Fibroblast of lung (primary cell): ENCODE measurements at regions not wholly inside any gene's neighbourhood (a gene's known extent, or its start where the extent isn't known, plus 50 kb on each side); places are given as distances from the start of the nearest gene placed in this dataset.

Experiments used
- EZH2 ChIP-seq: IDR thresholded peaks from 2 replicates; pipeline ENCODE4 v1.5.1; 2012; ENCODE audit warnings: low read length, control low read depth, mild to moderate bottlenecking; ENCODE audit errors: missing control alignments
- TF ChIP-seq, protein P1 (sequence below), 2 donors: IDR thresholded peaks in 1 of 2; conservative IDR thresholded peaks in 1 of 2; 1 replicate in 1 of 2; 2 replicates in 1 of 2; pipeline ENCODE4 v1.5.1; 2011 to 2012; ENCODE audit warnings: low read length in 2 of 2, control low read depth in 1 of 2, inconsistent platforms in 1 of 2, low read depth in 1 of 2, mild to moderate bottlenecking in 1 of 2

- TF ChIP-seq, protein P1, sequence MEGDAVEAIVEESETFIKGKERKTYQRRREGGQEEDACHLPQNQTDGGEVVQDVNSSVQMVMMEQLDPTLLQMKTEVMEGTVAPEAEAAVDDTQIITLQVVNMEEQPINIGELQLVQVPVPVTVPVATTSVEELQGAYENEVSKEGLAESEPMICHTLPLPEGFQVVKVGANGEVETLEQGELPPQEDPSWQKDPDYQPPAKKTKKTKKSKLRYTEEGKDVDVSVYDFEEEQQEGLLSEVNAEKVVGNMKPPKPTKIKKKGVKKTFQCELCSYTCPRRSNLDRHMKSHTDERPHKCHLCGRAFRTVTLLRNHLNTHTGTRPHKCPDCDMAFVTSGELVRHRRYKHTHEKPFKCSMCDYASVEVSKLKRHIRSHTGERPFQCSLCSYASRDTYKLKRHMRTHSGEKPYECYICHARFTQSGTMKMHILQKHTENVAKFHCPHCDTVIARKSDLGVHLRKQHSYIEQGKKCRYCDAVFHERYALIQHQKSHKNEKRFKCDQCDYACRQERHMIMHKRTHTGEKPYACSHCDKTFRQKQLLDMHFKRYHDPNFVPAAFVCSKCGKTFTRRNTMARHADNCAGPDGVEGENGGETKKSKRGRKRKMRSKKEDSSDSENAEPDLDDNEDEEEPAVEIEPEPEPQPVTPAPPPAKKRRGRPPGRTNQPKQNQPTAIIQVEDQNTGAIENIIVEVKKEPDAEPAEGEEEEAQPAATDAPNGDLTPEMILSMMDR (conservative IDR thresholded peaks at IDR 0.05 in 1 of 2, IDR thresholded peaks at IDR 0.05 in 1 of 2; ENCODE audit: low read depth in 1 of 2, low read length in 2 of 2) = no peak
- TF ChIP-seq EZH2 = no peak
These were observed 129.1 kb downstream of the TNFRSF21 start for GRCh38 chr6:47180633-47181032.
